ENCODE measurements at regions not wholly inside any gene's neighbourhood (a gene's known extent, or its start where the extent isn't known, plus 50 kb on each side); places are given as distances from the start of the nearest gene placed in this dataset.
"Not testable (repeated sequence)": the region's sequence is repeated elsewhere in the genome, so short reads cannot be mapped to it uniquely, and the experiment has no call there.

- TF ChIP-seq CTCF, POLR2A (IDR thresholded peaks at IDR 0.05): not testable (repeated sequence)
Measured at GRCh38 chr14:50030911-50031310, 85.5 kb downstream of the VCPKMT start.
